PC-3 (cell line): ENCODE measurements at regions not wholly inside any gene's neighbourhood (a gene's known extent, or its start where the extent isn't known, plus 50 kb on each side); places are given as distances from the start of the nearest gene placed in this dataset.

ENCODE experiments used
- CTCF ChIP-seq: fragments of 300-600 bp; sonication (generic); conservative IDR thresholded peaks from 2 replicates; pipeline ENCODE4 v1.5.1; 2017; ENCODE audit warnings: antibody characterized with exemption, low read depth, mild to moderate bottlenecking, low read length
- EZH2 ChIP-seq: fragments of 300-600 bp; sonication (generic); IDR thresholded peaks from one replicate; pipeline ENCODE4 v1.6.1; 2017; ENCODE audit warnings: antibody characterized with exemption, mild to moderate bottlenecking, low read length; ENCODE audit not compliant: unreplicated experiment

GRCh38 chr2:59223742-59224141, 982.6 kb upstream of the FANCL start:
- no peak for TF ChIP-seq CTCF
- TF ChIP-seq EZH2: no peak
